WERI-Rb-1 (cell line): ENCODE measurements at regions not wholly inside any gene's neighbourhood (a gene's known extent, or its start where the extent isn't known, plus 50 kb on each side); places are given as distances from the start of the nearest gene placed in this dataset.

ENCODE experiments used
- DNase-seq: peaks from one replicate; pipeline ENCODE4 v3.0.0-alpha.2; 2020
- H3K27ac ChIP-seq: fragments of 250-450 bp; sonication (Bioruptor Pico); 2 replicates; pipeline ENCODE4 v1.5.1; 2020; ENCODE audit warnings: mild to moderate bottlenecking, moderate library complexity
- H3K27me3 ChIP-seq: fragments of 250-450 bp; sonication (Bioruptor Pico); 2 replicates; pipeline ENCODE4 v1.5.1; 2021; ENCODE audit warnings: mild to moderate bottlenecking, low read depth, moderate library complexity; ENCODE audit not compliant: insufficient read depth, severe bottlenecking
- H3K36me3 ChIP-seq: fragments of 250-450 bp; sonication (Bioruptor Pico); 2 replicates; pipeline ENCODE4 v1.5.1; 2020; ENCODE audit warnings: mild to moderate bottlenecking, moderate library complexity
- H3K4me3 ChIP-seq: 2 replicates; pipeline ENCODE4 v1.5.1; 2011; ENCODE audit warnings: low read depth, mild to moderate bottlenecking, control low read depth, low read length
- H3K9me3 ChIP-seq: fragments of 250-450 bp; sonication (Bioruptor Pico); 2 replicates; pipeline ENCODE4 v1.5.1; 2021; ENCODE audit warnings: mild to moderate bottlenecking, moderate library complexity; ENCODE audit not compliant: severe bottlenecking
- CTCF ChIP-seq: IDR thresholded peaks from 2 replicates; pipeline ENCODE4 v1.5.1; 2011; ENCODE audit warnings: low read depth, mild to moderate bottlenecking, control low read depth, inconsistent platforms, low read length

DNA sequence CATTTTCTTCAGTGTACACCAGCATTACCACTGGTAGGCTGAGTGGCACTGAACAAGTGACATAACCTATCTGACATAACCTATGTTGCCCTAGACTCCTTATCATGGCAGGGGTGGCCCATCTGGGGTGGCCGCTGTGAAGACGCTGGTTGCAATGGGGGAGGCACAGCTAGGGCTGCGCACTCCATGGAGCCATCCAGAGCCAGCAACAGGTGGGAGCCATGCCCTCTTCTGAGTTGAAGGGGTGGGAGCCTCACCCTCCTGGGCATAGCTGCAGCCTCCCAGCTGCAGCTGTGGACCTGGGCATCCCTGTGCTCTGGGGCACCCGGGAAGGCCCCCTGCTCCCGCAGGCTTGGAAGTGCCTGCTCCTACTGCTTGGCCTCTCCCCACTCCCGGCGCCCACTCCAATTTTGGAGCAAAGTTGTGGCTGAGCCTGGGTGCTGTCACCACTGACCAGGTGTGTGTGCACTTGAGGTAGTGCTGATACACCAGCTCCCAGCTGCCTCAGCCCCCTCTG, 52.4 kb upstream of the NTPCR start:
- TF ChIP-seq CTCF = no peak
- peaks cover 3% of the 10 kb centered on the region for H3K9me3 ChIP-seq

DNA sequence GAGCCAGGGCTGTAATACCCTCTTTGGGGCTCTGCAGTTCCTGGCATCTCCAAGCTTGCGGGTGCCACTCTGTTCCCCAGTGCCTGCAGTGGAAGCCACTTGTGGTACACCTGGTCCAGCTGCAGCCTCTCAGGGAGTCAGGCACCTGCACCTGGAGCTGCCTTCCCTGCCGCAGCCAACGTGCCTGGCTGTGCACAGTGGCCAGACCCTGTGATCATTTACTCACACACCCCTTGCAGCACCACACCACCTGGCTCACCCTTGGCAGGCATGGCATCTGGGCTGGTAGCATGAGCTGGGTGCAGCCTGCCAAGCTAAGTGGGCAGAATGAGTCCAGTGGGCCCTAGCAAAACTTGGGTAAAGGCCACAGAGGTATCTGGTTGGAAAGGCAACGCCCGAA, 51.1 kb upstream of the NTPCR start:
- H3K27ac ChIP-seq = no peak overlapping the region
- H3K9me3 ChIP-seq = peaks cover 3% of the 10 kb centered on the region
- DNase-seq = no peak
- no peak overlapping the region for H3K4me3 ChIP-seq
- TF ChIP-seq CTCF = no peak
- H3K36me3 ChIP-seq = no peaks in the 10 kb centered on the region
- no peaks in the 10 kb centered on the region for H3K27me3 ChIP-seq

More for the DNA sequence above, 52.4 kb upstream of the NTPCR start:
- no peaks in the 10 kb centered on the region for H3K36me3 ChIP-seq
- no peak overlapping the region for H3K4me3 ChIP-seq
- H3K27me3 ChIP-seq = no peaks in the 10 kb centered on the region
- H3K27ac ChIP-seq = no peak overlapping the region
- DNase-seq = no peak

DNA sequence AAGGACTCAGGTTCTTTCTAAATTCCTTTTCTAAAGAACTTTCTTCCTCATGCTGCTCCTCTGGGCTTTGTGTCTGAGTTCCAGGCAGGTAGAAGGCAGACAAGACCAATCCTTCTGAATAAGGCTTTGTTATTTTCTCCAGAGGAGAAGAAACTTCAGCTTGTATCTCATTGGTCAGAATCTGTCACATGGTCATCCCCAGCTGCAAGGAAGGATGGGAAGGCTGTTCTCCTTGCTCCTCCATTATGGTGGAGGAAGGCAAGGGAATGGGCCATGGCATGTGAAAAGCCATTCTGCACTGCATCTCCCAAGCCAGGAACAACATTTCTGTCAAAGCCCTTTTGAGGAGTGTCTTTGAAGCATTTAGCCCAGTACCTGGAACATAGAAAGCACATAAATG, 50.6 kb upstream of the NTPCR start:
- H3K36me3 ChIP-seq = no peaks in the 10 kb centered on the region
- H3K27me3 ChIP-seq = no peaks in the 10 kb centered on the region
- no peak overlapping the region for H3K4me3 ChIP-seq
- no peaks in the 10 kb centered on the region for H3K9me3 ChIP-seq
- TF ChIP-seq CTCF = no peak
- H3K27ac ChIP-seq = no peak overlapping the region
- DNase-seq = no peak
